ENCODE measurements at regions not wholly inside any gene's neighbourhood (a gene's known extent, or its start where the extent isn't known, plus 50 kb on each side); places are given as distances from the start of the nearest gene placed in this dataset.
"Not testable (repeated sequence)": the region's sequence is repeated elsewhere in the genome, so short reads cannot be mapped to it uniquely, and the experiment has no call there.

- intact Hi-C loops (cut with DNase I, micrococcal nuclease): no loop called here
- Histone ChIP-seq H3K36me3 (ENCODE audit: insufficient read depth, low read length) (no peaks in the 10 kb centered on the region), H3K27ac (ENCODE audit: low read depth in 1 of 2, low read length in 2 of 2) (no peak overlapping the region), H3K27me3 (ENCODE audit: control insufficient read depth in 1 of 2, insufficient read depth in 2 of 2, low read length in 2 of 2) (no peaks in the 10 kb centered on the region), H3K4me3 (ENCODE audit: low read length) (no peak overlapping the region), H3K4me1 (ENCODE audit: insufficient read depth, low read length) (no peaks in the 10 kb centered on the region), H3K9me3 (ENCODE audit: control insufficient read depth in 1 of 2, insufficient read depth in 1 of 2, low read length in 2 of 2) (no peaks in the 10 kb centered on the region)
- POLR2A ChIA-PET: no interaction called here
- H3K4me3 Mint-ChIP-seq: no peak overlapping the region
- no peak for DNase-seq
- H3K9me3 Mint-ChIP-seq: no peaks in the 10 kb centered on the region
- no peak for TF ChIP-seq CTCF (IDR thresholded peaks at IDR 0.05)
- no peak for ATAC-seq (ENCODE audit: poor library complexity)
- no peaks in the 10 kb centered on the region for H3K27me3 Mint-ChIP-seq
- H3K36me3 Mint-ChIP-seq (ENCODE audit: low read depth): no peaks in the 10 kb centered on the region
- H3K4me1 Mint-ChIP-seq (ENCODE audit: low read depth): no peaks in the 10 kb centered on the region
- CTCF ChIA-PET: no interaction called here
- no peak overlapping the region for H3K27ac Mint-ChIP-seq
Measured at GRCh38 chrX:117607561-117607960, 509.0 kb downstream of the KLHL13 start.

GRCh38 chrX:117606101-117606500 lies 510.5 kb downstream of the KLHL13 start:
- H3K4me3 Mint-ChIP-seq; CTCF ChIA-PET; POLR2A ChIA-PET; H3K9me3 ChIP-seq (ENCODE audit: control insufficient read depth in 1 of 2, insufficient read depth in 1 of 2, low read length in 2 of 2); H3K36me3 Mint-ChIP-seq (ENCODE audit: low read depth); H3K9me3 Mint-ChIP-seq; H3K4me1 ChIP-seq (ENCODE audit: insufficient read depth, low read length); H3K36me3 ChIP-seq (ENCODE audit: insufficient read depth, low read length); H3K27me3 ChIP-seq (ENCODE audit: control insufficient read depth in 1 of 2, insufficient read depth in 2 of 2, low read length in 2 of 2); ATAC-seq (ENCODE audit: poor library complexity); H3K27ac Mint-ChIP-seq; H3K4me1 Mint-ChIP-seq (ENCODE audit: low read depth); H3K27ac ChIP-seq (ENCODE audit: low read depth in 1 of 2, low read length in 2 of 2); H3K27me3 Mint-ChIP-seq; DNase-seq; H3K4me3 ChIP-seq (ENCODE audit: low read length); intact Hi-C loops (cut with DNase I, micrococcal nuclease): not testable (repeated sequence)

GRCh38 chrX:117570160-117570559 lies 546.5 kb downstream of the KLHL13 start:
- no peaks in the 10 kb centered on the region for H3K4me1 Mint-ChIP-seq (ENCODE audit: low read depth)
- no peaks in the 10 kb centered on the region for H3K4me1 ChIP-seq (ENCODE audit: insufficient read depth, low read length)
- DNase-seq (no peak), ATAC-seq (ENCODE audit: poor library complexity) (no peak)
- H3K27me3 Mint-ChIP-seq: no peaks in the 10 kb centered on the region
- no peaks in the 10 kb centered on the region for H3K9me3 Mint-ChIP-seq
- intact Hi-C loops (cut with DNase I, micrococcal nuclease): no loop called here
- H3K4me3 ChIP-seq (ENCODE audit: low read length): no peak overlapping the region
- no peak overlapping the region for H3K27ac Mint-ChIP-seq
- TF ChIP-seq CTCF (IDR thresholded peaks at IDR 0.05): no peak
- H3K9me3 ChIP-seq (ENCODE audit: control insufficient read depth in 1 of 2, insufficient read depth in 1 of 2, low read length in 2 of 2): no peaks in the 10 kb centered on the region
- ChIA-PET POLR2A (no interaction called here), CTCF (no interaction called here)
- H3K27ac ChIP-seq (ENCODE audit: low read depth in 1 of 2, low read length in 2 of 2): no peak overlapping the region
- no peaks in the 10 kb centered on the region for H3K27me3 ChIP-seq (ENCODE audit: control insufficient read depth in 1 of 2, insufficient read depth in 2 of 2, low read length in 2 of 2)
- no peak overlapping the region for H3K4me3 Mint-ChIP-seq
- H3K36me3 Mint-ChIP-seq (ENCODE audit: low read depth): no peaks in the 10 kb centered on the region
- no peaks in the 10 kb centered on the region for H3K36me3 ChIP-seq (ENCODE audit: insufficient read depth, low read length)

DNA sequence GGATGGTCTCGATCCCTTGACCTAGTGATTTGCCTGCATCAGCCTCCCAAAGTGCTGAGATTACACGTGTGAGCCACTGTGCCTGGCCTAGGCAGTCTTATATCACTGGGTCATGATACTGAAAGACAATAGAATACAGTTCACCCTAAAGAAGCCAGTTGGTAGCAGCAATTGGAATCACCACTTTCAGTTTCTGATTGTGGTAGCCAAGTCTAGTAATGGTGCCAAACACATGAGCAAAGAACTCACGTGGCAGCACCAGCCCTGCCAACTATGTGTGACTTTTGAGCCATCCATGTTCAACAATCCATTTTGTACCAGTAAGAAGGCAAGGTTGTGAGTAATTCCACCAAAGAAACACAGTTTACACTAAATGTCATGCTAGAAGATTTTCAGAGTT lies 548.4 kb downstream of the KLHL13 start:
- no peaks in the 10 kb centered on the region for H3K36me3 ChIP-seq (ENCODE audit: insufficient read depth, low read length)
- intact Hi-C loops (cut with DNase I, micrococcal nuclease): no loop called here
- Mint-ChIP-seq H3K27ac (no peak overlapping the region), H3K9me3 (no peaks in the 10 kb centered on the region), H3K36me3 (ENCODE audit: low read depth) (no peaks in the 10 kb centered on the region), H3K27me3 (no peaks in the 10 kb centered on the region), H3K4me1 (ENCODE audit: low read depth) (no peaks in the 10 kb centered on the region), H3K4me3 (no peak overlapping the region)
- DNase-seq (no peak), ATAC-seq (ENCODE audit: poor library complexity) (no peak)
- H3K27ac ChIP-seq (ENCODE audit: low read depth in 1 of 2, low read length in 2 of 2): no peak overlapping the region
- CTCF ChIA-PET: no interaction called here
- H3K4me3 ChIP-seq (ENCODE audit: low read length): no peak overlapping the region
- H3K4me1 ChIP-seq (ENCODE audit: insufficient read depth, low read length): no peaks in the 10 kb centered on the region
- no peaks in the 10 kb centered on the region for H3K27me3 ChIP-seq (ENCODE audit: control insufficient read depth in 1 of 2, insufficient read depth in 2 of 2, low read length in 2 of 2)
- no peaks in the 10 kb centered on the region for H3K9me3 ChIP-seq (ENCODE audit: control insufficient read depth in 1 of 2, insufficient read depth in 1 of 2, low read length in 2 of 2)
- POLR2A ChIA-PET: no interaction called here
- TF ChIP-seq CTCF (IDR thresholded peaks at IDR 0.05): no peak

Data from CD4-positive, alpha-beta T cell (primary cell).